HT1080 (cell line): ENCODE measurements at regions not wholly inside any gene's neighbourhood (a gene's known extent, or its start where the extent isn't known, plus 50 kb on each side); places are given as distances from the start of the nearest gene placed in this dataset.
A peak's percentile ranks its signal among the peaks of the same experiment; 100 is the strongest.
"Not testable (repeated sequence)": the region's sequence is repeated elsewhere in the genome, so short reads cannot be mapped to it uniquely, and the experiment has no call there.

ENCODE experiments used
- DNase-seq: peaks from one replicate; pipeline ENCODE4 v3.0.0-alpha.2; 2015; ENCODE audit warnings: low read depth

- no peak for DNase-seq
Observed at GRCh38 chr12:23060161-23060560, 435.2 kb downstream of the ETNK1 start.

DNA sequence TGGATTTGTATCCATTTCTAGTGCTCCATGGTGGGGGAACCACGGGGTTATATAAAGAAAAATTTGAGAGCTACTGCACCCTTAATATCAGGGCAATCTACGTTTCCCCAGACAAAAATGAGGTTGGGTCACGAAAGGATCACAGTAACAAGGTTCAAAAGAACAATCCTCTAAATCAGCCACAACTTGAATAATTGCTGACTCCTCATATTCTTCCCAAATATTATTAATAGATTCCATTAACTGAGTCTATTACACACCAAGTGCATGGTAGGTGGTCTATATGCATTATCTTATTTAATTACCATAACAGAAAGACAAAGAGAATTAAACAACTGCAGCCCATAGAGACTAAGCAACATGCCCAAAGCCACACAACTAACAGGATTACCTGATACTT, 438.2 kb downstream of the ETNK1 start:
- no peak for DNase-seq

DNA sequence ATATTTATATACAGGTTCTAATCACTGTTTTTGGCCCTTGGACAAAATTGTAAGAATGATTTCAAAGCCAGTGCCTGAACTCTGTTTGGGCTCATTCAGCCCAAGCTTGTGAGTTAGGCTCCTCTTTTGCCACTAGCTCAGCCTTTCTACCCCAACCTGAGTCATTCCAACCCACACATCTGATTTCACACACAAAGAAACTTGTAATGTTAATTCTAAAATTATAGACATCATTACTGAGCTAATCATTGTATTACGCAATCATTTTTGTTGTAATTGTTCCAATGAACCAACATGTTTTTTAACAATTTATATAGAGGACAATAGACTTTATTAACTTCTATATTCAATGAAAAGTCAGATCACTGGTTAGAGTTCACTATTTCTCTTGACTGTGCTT, 441.1 kb downstream of the ETNK1 start:
- DNase-seq = no peak

DNA sequence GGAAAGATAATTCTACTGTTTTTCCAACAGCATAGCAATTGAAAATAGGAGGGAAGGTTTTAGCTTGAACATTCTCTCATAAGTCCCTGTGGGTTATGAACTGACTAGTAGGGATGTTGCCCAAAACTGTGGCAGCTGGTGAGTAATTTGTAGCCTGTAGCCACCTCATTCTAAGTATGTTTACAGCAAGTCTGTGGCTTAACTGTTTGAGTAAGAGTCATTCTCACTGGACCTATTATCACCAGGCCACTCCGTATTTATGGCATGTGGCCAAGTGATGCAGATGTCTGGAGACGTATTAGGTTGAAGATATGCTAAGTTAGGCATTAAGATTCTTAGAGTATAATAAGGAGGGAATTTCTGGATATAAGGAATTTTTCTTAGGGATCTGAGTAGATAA, 458.3 kb downstream of the ETNK1 start:
- peak; percentile 84 for DNase-seq

- peak; percentile 94 for DNase-seq
Observed at GRCh38 chr12:23084236-23084995, 459.4 kb downstream of the ETNK1 start.

DNA sequence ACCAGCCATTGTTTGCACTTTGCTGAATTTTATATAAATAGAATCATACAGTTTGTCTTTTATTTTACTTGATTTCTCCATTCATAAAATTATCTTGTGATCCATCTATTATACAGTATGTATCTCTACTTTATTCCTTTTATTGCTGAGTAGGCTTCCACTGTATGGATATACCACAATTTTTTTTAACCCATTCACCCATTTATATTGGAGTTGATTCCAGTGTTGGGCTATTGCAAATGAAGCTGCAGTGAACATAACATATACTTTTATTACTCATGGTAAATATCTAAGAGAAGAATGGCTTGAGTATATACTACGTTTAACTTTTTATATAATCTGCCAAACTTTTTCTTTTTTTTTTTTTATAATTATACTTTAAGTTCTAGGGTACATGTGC, 463.6 kb downstream of the ETNK1 start:
- no peak for DNase-seq

DNA sequence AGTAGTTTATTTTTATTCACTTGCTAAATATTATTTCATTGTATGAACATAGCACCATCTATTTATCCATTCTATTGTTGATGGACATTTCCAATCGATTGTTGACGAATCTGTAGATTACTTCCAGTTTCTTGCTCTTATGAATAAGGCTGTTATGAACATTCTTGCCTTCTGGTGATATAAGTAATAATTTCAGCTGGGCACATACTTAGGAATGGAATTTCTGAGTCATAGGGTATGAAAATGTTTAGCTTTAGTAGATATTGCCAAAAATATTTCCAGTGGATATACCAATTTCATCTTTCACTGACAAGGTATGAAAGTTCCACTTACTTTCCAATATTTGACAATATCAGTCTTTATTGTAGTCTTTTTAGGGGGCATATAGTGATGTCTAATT, 468.5 kb downstream of the ETNK1 start:
- DNase-seq = no peak

DNA sequence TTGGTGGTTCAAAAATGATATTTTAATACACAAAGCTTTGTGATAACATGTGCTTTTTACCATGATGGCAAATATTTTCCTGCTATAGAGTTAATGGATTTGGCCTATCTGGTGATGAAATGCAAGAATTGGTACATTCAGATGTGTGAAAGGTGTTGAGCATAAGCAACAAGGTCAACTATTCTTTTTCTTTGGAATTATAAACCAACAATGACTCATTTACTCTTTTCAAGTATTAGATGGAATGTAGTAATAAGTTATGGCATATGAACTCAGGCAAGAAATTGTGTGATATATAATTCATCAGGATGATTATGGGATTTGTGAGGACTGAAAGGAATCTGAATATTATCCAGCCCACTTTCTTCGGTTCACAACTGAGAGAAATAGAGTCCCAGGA, 471.4 kb downstream of the ETNK1 start:
- no peak for DNase-seq

DNA sequence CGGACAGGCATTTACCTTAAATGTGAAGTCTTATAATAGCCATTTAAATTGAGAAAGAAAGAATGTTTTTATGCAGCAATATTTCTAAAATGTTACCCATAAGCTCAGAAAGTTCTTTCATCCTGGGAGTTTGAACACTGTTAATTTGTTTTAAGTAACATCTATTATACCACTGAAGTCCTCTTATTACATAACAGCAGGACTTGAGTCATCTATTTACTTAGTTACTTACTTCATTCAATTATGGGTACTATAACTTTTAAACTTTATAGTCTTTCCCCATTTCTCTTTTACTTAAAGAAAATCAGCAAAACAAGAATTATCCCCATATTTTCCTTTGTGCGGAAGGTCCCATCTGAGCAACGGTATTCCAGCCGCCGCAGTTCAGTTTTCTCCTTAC, 473.1 kb downstream of the ETNK1 start:
- no peak for DNase-seq

GRCh38 chr12:23098517-23098916, 473.5 kb downstream of the ETNK1 start:
- no peak for DNase-seq

DNA sequence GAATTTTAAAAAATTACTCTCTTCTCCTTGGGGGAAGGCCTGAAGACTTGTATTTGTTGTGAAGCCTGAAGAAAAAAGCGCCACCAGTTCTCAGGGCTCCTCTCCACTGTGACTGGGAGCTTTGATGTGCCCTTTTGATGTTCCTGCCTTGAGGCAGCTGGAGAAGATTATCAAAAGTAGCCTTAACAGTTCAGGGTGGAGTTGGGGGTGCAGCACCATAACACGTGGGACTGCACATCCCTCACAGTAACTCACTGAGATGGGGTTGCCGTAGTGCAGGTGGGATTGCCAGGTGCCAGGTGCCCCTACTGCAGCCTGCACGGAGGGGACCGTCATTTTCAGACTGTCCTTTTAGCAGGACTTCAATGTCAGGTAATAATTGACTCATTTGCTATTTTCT, 474.1 kb downstream of the ETNK1 start:
- no peak for DNase-seq

GRCh38 chr12:23099604-23100003, 474.6 kb downstream of the ETNK1 start:
- DNase-seq = peak; percentile 48

DNA sequence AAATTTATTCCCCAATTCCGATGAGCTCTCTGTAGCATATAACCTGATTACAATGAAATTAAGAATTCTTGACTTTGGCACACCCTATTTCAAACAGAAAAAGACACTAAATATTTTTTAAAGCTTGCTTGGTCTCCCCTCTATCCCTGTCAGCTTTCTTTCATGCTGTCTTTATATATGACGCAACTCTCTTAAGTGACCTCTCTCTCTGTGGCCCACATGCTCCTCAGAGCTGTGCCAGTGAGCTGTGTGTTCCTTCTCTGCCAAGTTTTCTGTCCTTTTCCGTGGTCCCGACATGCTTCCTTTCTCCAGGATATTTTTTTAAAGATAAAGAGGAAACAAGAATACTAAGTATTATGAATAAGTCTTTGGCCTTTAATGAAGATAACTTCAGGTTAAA, 484.0 kb downstream of the ETNK1 start:
- no peak for DNase-seq

GRCh38 chr12:23113781-23114180, 488.8 kb downstream of the ETNK1 start:
- peak; percentile 33 for DNase-seq

- DNase-seq = no peak
Observed at GRCh38 chr12:23115984-23116383, 491.0 kb downstream of the ETNK1 start.

DNA sequence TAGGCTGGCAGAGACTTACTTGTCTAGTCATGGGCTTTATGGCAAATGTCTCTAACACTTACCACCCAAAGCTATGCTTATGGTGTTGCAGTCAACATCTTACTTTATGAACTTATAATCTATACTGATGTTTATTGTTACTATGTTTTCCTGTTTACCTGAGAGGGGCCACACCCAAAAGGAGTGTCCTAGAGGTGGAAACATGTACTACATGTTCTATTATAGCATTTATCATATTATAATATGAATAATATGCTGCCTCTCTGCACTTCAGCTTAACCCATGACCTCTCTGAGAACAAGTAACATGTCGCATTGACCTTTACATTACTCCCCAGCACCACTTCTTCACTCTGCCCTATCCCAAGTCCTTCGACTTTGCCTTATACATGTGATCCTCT, 501.8 kb downstream of the ETNK1 start:
- no peak for DNase-seq

DNA sequence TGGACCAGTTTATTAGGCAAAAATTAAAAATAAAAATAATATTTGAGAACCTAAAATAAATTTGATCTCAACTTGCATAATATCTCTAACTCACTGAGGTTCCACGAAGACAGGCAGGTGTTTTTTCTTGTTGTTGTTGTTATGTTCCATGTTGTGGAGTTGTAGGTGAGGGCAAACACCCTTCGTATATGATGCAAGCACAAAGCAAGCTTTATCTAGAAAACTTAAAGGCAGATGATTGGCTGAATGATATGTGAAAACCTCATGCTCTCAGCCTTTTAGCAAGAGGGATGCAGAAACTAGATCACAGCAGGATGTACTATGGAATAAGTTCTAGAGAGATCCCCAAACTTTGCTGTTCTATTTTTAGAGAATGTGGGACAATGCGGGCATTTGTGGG, 502.7 kb downstream of the ETNK1 start:
- no peak for DNase-seq

- DNase-seq = no peak
Observed at GRCh38 chr12:23128462-23128861, 503.5 kb downstream of the ETNK1 start.

DNA sequence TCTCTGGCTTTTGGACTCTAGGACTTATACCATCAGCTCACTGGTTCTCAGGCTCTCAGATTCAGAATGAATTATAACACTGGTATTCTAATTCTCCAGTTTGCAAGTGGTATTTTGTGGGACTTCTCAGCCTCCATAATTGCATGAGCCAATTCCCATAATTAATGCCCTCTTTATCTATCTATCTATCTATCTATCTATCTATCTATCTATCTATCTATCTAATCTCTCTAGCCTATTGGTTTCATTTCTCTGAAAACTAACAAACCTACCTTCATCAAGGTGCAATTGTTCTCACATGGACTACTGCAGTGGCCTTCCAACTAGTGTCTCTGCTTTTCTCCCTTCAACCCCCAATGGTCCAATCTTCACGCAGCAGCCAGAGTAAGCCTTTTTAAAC, 507.4 kb downstream of the ETNK1 start:
- no peak for DNase-seq

DNA sequence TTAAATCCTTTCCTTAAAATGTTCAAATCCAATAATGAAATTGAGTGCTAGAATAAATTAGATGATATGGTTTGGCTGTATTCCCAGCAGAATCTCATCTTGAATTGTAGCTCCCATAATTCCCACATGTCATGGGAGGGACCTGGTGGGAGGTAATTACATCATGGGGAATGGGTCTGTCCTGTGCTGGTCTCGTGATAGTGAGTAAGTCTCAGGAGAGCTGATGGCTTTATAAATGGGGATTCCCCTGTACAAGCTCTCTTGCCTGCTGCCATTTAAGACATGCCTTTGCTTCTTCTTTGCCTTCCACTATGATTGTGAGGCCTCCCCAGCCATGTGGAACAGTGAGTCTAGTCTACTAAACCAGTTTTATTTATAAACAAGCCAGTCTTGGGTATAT, 508.5 kb downstream of the ETNK1 start:
- no peak for DNase-seq

DNA sequence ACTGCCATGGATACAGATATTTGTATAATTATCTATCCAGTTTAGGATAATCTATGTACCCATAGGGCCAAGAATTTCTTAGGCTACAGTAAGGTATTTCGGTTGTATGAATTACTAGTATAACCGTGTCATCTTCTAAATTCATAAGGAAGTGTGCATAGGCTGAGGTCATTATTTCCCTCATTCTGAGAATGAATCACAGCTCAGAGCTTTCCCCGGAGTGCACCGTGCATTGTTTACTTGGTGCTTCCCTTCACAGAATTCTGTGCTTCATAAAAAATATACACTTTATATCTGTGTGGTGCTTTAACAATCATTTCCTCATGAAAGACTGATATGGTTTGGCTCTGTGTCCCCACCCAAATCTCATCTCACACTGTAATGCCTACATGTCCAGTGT, 514.1 kb downstream of the ETNK1 start:
- DNase-seq = no peak

- DNase-seq = no peak
Observed at GRCh38 chr12:23140710-23141109, 515.7 kb downstream of the ETNK1 start.

DNA sequence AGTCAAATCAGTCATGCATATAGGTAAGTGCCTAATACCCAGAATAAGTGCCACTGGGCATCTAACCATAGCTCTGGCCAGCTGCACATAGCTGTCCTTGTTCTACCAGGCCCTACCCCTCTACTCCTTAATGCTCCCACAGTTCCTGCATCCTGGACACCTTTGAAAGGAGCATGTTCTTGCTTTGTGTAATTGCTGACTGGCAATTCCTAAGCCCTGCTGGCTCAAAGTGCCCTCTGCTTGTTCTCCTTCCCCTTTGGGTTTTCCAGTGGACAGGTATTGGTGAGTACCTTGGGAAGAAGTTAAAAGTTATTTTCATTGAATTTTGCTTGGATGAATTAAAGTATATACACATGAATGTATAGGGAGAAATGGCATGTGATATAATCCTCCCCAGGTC, 516.4 kb downstream of the ETNK1 start:
- no peak for DNase-seq

DNA sequence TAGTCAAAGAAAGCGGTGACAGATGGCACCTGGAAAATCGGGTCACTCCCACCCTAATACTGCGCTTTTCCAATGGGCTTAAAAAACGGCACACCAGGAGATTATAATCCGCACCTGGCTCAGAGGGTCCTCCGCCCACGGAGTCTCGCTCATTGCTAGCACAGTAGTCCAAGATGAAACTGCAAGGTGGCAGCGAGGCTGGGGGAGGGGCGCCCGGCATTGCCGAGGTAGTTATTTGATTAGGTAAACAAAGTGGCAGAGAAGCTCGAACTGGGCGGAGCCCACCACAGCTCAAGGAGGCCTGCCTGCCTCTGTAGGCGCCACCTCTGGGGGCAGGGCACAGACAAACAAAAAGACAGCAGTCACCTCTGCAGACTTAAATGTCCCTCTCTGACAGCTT, 521.1 kb downstream of the ETNK1 start:
- DNase-seq = not testable (repeated sequence)
